IPS-18c (cell line): ENCODE measurements at regions not wholly inside any gene's neighbourhood (a gene's known extent, or its start where the extent isn't known, plus 50 kb on each side); places are given as distances from the start of the nearest gene placed in this dataset.

Experiments
- H3K4me3 ChIP-seq: 2 replicates; pipeline ENCODE4 v1.7.0; 2013; ENCODE audit warnings: low read depth, mild to moderate bottlenecking, low read length, moderate library complexity; ENCODE audit not compliant: insufficient read depth
- H3K9me3 ChIP-seq: one replicate; pipeline ENCODE4 v1.6.1; 2013; ENCODE audit warnings: mild to moderate bottlenecking, low read length, moderate library complexity; ENCODE audit not compliant: control insufficient read depth, insufficient read depth

DNA sequence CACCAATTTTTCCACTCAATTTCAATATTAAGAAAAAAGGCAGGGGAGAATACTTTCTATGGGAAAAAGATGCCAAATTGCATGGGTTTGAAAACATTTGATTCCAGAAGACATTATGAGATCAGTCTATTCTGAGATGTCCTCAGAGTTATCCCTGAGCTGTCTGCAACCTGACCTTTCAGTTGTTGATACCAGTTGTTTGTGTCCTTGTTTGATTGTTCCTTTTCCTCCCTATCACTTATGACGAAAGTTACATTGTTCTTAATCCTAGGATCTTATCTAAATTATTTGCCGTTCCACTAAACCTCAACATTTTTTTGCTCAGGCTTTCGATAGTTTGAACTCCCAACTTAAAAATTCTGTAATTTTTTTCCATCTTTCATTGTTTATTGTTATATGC lies 336.3 kb upstream of the NOVA1 start:
- no peaks in the 10 kb centered on the region for H3K9me3 ChIP-seq

DNA sequence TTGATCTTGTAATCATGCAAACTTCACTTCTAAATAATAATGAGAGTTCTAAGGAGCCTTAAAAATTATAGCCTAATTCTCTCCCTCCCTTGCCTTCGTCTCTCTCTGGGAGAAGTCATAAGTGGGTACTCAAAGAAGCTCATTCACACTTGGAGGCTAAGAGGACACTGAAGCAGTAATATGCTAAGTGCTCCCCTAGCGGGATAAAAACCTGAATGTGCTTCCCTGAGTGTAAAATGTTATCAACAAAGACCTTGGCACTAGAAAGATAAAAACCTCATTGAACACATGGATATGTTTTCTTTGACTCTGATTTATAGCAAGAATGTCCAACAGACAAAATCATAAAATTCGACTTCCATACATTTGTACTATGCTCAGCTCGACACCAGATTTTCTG lies 337.9 kb upstream of the NOVA1 start:
- H3K9me3 ChIP-seq = no peaks in the 10 kb centered on the region
- no peak overlapping the region for H3K4me3 ChIP-seq

More for the DNA sequence above, 336.3 kb upstream of the NOVA1 start:
- no peak overlapping the region for H3K4me3 ChIP-seq

DNA sequence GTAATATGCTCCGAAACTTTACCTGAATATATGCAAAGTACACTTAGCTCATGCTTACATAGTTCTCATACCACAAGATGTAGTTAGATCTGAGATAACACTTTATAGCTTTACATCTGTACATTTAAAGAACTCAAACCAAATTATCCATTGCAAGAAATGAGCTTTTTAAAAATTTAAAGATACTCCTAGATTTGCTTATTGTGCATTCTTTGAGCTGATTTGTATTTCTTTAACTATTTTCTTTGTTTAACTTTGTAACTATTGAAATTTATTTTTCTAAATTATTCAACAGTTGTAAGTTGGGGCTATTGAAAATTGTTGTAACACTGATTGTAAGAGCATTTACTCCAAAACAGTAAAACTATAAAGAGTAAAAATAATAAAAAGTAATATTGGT lies 340.2 kb upstream of the NOVA1 start:
- Histone ChIP-seq H3K9me3 (no peaks in the 10 kb centered on the region), H3K4me3 (no peak overlapping the region)

- Histone ChIP-seq H3K4me3 (no peak overlapping the region), H3K9me3 (no peaks in the 10 kb centered on the region)
Observed at GRCh38 chr14:26939755-26940154, 341.9 kb upstream of the NOVA1 start.

- Histone ChIP-seq H3K4me3 (no peak overlapping the region), H3K9me3 (no peaks in the 10 kb centered on the region)
Observed at GRCh38 chr14:26941521-26941920, 343.7 kb upstream of the NOVA1 start.

GRCh38 chr14:26947265-26947664 lies 349.4 kb upstream of the NOVA1 start:
- no peak overlapping the region for H3K4me3 ChIP-seq
- H3K9me3 ChIP-seq = no peaks in the 10 kb centered on the region

DNA sequence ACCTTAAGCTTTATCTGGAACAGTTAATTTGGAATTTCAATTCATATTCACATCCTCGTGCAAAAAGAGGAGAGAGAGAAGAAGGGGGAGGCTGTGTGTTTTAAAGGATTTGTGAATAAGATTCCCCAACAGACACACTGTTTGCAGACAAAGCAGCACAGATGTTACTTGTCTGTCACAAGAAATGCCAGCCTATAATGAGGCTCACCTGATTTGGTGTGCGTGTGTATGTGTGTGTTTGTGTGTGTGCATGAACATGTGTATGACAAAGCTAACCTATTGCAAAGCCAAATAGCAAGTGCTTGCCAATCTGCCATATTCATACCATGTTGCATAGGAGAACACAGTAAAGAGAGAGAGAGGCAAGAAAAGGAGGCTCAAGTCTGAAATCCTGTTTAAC lies 361.6 kb upstream of the NOVA1 start:
- no peaks in the 10 kb centered on the region for H3K9me3 ChIP-seq

DNA sequence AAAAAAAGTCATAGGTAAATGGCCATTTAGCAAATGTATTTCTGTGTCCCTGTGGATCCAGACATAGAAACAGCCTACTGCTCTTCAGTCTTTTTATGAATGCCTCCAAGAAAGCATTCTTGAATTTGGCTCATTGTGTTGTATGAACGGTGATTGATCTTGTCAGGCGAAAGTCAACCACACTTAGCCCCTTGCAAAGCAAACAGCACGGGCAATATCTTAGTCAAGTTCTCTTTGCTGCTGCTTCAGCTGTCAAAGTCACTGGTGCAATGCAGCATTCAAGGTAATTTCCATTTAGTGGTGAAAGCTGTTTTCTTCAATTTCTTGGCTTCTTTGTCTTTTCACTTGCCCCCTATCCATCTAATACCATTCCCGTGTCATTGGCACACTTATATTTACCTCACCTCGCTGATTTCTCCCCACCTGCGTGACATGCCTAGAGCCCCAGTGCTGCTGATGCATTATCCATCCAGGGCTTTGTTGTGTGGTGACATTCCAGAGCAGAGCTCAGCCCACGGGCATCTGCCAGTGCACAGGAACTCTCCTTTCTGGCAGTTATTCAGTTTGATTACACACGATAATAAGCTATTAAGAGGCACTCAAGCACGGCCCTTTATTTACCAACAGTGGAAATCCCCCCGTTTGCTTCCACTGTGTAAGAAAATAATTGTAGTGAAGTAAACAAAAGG lies 362.3 kb upstream of the NOVA1 start:
- no peak overlapping the region for H3K4me3 ChIP-seq
- no peaks in the 10 kb centered on the region for H3K9me3 ChIP-seq

More for the DNA sequence above, 361.6 kb upstream of the NOVA1 start:
- no peak overlapping the region for H3K4me3 ChIP-seq

- H3K9me3 ChIP-seq = no peaks in the 10 kb centered on the region
Observed at GRCh38 chr14:26963711-26964110, 365.9 kb upstream of the NOVA1 start.

GRCh38 chr14:26965490-26965889 lies 367.7 kb upstream of the NOVA1 start:
- Histone ChIP-seq H3K4me3 (no peak overlapping the region), H3K9me3 (no peaks in the 10 kb centered on the region)

More at GRCh38 chr14:26963711-26964110, 365.9 kb upstream of the NOVA1 start:
- no peak overlapping the region for H3K4me3 ChIP-seq

DNA sequence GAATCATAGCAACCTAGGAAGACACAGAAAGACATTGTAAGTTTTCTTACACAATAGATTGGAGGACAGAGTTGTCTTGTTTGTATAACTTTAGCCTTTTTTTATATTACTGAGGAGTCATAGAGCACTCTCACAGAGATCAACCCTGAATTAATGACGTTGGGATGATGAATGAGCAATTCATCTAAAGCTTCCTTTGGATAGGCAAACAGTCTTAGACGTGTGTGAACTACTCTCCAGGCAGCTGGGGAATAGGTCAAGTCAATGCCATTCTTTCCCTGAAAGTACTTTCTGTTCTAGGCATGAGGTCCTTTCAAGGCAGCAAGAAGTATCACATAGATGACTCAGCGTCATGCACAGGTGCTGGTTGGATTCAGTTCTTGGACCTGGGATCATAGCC lies 369.1 kb upstream of the NOVA1 start:
- no peaks in the 10 kb centered on the region for H3K9me3 ChIP-seq

DNA sequence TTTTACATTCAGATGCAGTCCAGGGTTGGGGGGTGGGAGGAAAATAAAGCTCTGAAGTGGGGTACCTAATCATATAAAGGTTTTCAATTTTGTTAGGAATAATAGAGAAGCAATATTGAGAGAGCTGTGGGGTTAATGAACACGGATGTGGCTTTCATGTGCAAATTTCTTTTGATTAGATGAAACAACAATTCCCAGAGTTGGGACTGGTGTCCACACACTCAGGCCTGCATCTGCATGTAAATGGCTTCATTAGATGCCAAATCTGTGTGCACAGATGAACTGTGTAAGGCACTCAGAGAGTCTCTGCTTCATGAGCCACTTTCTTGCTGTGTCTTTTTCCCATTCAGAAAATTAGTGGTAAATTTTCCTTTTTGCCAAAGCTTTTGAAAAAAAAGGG lies 377.1 kb upstream of the NOVA1 start:
- Histone ChIP-seq H3K4me3 (no peak overlapping the region), H3K9me3 (no peaks in the 10 kb centered on the region)

More for the DNA sequence above, 369.1 kb upstream of the NOVA1 start:
- no peak overlapping the region for H3K4me3 ChIP-seq

DNA sequence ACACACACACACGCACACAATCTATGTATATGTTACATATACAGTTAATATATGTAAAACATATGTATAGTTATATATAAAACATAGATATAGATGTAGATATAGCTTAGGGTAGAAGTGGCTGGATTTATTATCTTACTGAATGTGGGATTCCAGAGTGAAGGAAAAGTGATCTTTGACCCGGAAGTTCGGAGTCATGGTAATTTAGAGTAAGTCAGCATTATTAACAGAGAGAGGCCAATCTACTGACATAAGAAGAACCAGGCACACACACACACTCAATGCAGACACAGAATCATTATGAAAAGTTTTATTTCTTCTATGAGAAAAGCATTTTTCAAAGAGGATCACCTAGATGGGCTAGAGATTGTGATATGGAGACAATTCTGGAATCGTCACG lies 384.2 kb upstream of the NOVA1 start:
- Histone ChIP-seq H3K9me3 (no peaks in the 10 kb centered on the region), H3K4me3 (no peak overlapping the region)

DNA sequence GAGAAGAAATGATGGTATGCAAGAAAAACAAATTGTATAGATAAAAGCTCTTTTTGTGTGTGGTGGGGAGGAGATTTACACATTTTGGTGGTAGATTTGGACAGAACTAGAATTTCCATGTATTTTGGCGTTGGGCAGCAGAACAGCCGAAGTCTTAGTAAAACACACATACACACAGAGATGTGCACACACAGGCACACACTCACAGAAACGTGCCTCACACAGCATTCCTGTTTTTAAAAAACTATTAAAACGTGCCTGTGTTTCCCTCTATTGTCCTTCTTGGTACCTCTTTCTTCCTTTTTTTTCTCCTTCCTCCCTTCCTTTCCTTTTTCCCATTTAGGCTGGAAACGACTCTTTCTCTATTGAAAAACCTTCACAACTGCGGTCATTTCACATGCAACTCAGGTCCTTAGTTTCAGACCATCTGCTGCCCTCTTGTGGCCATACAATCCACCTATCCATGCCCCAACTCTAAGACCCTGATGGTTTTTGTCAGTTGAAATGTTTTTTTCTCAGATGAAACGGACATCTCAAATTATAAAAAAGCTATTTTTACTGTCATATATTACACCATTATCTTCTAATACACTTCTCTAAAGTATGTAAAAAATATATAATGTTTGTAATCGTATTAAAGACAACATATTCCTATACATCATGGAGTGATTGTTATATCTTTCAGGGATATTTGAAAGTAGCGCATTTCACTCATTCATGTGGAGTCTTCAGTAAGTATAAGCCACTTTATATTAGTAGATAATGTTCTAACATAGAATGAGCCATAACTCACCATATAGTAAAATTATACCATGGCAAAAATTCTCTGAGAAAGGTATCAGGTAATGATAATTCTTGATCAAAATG lies 386.7 kb upstream of the NOVA1 start:
- H3K9me3 ChIP-seq = no peaks in the 10 kb centered on the region
- H3K4me3 ChIP-seq = no peak overlapping the region

DNA sequence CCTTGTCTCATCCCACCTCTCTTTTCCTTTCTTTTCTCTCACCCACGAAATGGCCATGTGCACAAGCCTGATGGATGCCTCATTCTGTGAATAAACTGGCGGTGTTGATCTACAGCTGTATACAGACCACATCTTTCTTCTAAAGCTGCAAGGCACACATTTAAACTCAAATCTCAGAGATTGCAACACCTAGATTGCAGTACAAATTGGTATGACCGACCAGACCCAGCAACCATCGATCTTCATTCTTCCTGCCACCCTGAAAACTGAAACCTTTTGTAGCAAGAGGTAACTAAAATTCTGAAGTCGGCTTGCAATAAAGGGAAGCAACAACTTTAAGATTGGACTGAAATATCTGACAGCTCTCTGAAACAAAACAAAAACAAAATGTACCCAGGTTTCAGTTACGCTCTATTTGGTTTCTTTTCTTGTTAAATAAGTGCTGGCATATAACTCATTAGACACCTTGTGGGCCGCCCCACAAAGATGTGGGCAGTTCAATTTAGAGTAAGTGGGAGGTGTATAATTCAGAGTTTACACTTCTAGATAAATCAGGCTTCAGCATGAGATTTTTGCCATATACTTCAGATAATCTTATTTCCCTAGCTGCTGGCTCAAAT lies 390.0 kb upstream of the NOVA1 start:
- H3K9me3 ChIP-seq = no peaks in the 10 kb centered on the region
- H3K4me3 ChIP-seq = no peak overlapping the region

GRCh38 chr14:26990946-26991345 lies 393.1 kb upstream of the NOVA1 start:
- H3K9me3 ChIP-seq = no peaks in the 10 kb centered on the region
- H3K4me3 ChIP-seq = no peak overlapping the region

DNA sequence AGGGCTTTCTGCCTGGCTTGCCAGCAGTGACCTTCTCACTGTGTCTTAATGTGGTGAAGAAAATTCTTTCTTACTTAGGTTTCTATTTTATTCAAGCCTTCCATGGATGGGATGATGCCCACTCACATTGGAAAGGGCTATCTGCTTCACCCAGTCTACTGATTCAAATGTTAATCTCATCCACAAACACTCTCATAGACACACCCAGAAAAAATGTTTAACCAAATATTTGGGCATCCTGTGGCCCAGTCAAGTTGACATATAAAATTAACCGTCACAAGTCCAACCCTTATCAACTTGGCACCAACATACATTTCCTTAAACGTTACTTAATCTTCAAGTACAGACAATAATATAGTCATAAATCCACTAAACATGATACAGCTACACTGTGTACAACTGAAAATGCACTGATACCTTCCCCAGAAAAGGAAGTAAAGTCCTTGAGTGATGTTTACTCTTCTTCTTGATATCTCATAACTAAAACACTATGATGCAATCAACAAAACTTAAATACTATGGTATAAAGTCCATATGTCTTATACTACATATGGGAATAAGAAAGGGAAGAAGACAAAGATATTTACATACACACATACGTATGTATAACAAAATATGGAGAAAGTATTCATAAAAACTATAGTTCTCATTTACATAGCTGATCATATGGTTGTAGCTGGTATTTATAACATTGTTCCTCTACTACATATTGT lies 394.7 kb upstream of the NOVA1 start:
- Histone ChIP-seq H3K4me3 (no peak overlapping the region), H3K9me3 (no peaks in the 10 kb centered on the region)
